ENCODE measurements at regions not wholly inside any gene's neighbourhood (a gene's known extent, or its start where the extent isn't known, plus 50 kb on each side); places are given as distances from the start of the nearest gene placed in this dataset.

DNA sequence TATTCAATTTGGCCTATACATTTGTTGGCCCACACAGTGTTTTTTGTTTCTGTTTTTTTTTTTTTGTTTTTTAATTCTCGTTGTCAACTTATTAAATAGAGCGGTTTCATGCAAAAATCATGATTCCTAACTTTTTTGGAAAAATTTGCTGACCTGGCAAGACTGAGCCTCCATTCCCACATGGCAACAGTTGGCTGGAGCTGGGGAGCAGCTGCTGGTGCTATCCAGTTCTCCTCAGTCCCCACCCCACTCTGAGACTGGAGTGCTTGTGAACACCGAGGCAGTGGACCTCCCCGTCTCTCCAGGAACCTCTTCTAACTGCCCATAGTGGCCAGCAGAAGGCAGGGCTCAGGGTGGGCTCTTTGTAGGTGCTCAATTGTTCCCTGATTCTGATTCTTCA, 95.7 kb upstream of the OTUD4 start:
- TF ChIP-seq, protein P1, sequence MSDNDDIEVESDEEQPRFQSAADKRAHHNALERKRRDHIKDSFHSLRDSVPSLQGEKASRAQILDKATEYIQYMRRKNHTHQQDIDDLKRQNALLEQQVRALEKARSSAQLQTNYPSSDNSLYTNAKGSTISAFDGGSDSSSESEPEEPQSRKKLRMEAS (IDR thresholded peaks at IDR 0.05), result no peak
- TF ChIP-seq EP300 (IDR thresholded peaks at IDR 0.05; ENCODE audit: borderline replicate concordance) (no peak), TAF1 (IDR thresholded peaks at IDR 0.05; ENCODE audit: low read depth) (no peak), FOXM1 (IDR thresholded peaks at IDR 0.05; ENCODE audit: borderline replicate concordance, low read depth) (no peak)

Measured in Ishikawa (cell line).